ENCODE measurements at regions not wholly inside any gene's neighbourhood (a gene's known extent, or its start where the extent isn't known, plus 50 kb on each side); places are given as distances from the start of the nearest gene placed in this dataset.

DNA sequence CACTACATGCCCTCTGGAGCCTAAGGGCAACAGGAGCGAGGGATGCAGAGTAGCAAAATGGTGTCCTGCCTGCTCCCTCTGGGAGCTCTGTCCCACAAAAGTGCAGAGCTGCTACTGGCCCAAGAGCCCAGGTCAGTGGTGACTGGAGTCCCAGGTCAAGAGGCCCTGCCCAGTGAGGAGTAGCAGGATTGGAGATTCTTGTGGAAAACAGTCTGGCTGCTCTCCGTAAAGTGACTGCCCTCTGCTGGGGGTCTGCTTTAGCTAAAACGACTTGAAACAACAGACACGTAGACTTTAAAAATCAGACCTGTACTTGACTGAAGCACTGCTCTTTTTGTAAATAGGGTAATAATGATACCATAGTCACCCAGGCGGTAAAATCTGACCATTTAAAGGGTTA lies 917.0 kb downstream of the MAT2B start:
- no peaks in the 10 kb centered on the region for H3K4me1 ChIP-seq
- peak; percentile 30 for DNase-seq
- H3K27me3 ChIP-seq, result no peaks in the 10 kb centered on the region
- TF ChIP-seq, protein P1, sequence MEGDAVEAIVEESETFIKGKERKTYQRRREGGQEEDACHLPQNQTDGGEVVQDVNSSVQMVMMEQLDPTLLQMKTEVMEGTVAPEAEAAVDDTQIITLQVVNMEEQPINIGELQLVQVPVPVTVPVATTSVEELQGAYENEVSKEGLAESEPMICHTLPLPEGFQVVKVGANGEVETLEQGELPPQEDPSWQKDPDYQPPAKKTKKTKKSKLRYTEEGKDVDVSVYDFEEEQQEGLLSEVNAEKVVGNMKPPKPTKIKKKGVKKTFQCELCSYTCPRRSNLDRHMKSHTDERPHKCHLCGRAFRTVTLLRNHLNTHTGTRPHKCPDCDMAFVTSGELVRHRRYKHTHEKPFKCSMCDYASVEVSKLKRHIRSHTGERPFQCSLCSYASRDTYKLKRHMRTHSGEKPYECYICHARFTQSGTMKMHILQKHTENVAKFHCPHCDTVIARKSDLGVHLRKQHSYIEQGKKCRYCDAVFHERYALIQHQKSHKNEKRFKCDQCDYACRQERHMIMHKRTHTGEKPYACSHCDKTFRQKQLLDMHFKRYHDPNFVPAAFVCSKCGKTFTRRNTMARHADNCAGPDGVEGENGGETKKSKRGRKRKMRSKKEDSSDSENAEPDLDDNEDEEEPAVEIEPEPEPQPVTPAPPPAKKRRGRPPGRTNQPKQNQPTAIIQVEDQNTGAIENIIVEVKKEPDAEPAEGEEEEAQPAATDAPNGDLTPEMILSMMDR (IDR thresholded peaks at IDR 0.05; ENCODE audit: low read depth, low read length), result peak; percentile 52
- no peaks in the 10 kb centered on the region for H3K36me3 ChIP-seq
- H3K4me3 ChIP-seq (ENCODE audit: low read depth, low read length), result no peak overlapping the region
- H3K9me3 ChIP-seq, result peaks cover 3% of the 10 kb centered on the region; the same call in 1 of the 2 replicates

DNA sequence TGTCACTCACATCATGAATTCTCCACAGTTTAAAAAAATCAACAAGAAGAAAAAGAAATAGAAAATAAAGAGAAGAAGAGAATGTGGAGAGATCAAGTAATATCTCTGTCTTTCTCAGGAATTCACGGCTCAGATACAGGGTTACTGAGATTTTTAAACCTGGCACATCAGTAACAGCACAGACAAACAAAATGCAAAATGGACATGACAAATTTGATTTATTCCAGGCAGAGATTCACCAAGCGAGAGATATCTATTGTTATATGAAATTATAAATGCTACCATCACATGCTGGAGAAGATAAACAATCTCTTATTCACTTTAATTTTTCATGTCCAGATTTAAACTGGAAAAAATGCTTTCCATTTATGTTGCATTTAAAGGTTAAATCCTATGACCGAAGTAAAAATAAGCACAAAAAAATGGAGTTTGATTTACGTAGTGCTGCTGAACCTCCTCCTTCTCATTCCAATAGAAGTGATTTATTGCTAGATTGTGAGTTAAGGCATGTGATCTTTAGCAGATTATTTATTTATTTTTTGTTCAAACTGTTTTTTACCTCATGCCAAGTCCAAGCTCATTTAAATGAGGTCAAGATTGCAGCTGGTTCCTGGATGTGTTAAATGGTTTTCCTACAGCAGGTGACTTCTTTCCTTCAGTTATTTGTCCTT lies 926.4 kb downstream of the MAT2B start:
- TF ChIP-seq, protein P1 (IDR thresholded peaks at IDR 0.05; ENCODE audit: low read depth, low read length), result no peak
- H3K27me3 ChIP-seq, result no peaks in the 10 kb centered on the region
- H3K4me1 ChIP-seq, result peaks cover 3% of the 10 kb centered on the region; the same call in 1 of the 2 replicates
- no peaks in the 10 kb centered on the region for H3K9me3 ChIP-seq
- H3K36me3 ChIP-seq, result no peaks in the 10 kb centered on the region
- H3K4me3 ChIP-seq (ENCODE audit: low read depth, low read length), result no peak overlapping the region
- DNase-seq, result no peak

DNA sequence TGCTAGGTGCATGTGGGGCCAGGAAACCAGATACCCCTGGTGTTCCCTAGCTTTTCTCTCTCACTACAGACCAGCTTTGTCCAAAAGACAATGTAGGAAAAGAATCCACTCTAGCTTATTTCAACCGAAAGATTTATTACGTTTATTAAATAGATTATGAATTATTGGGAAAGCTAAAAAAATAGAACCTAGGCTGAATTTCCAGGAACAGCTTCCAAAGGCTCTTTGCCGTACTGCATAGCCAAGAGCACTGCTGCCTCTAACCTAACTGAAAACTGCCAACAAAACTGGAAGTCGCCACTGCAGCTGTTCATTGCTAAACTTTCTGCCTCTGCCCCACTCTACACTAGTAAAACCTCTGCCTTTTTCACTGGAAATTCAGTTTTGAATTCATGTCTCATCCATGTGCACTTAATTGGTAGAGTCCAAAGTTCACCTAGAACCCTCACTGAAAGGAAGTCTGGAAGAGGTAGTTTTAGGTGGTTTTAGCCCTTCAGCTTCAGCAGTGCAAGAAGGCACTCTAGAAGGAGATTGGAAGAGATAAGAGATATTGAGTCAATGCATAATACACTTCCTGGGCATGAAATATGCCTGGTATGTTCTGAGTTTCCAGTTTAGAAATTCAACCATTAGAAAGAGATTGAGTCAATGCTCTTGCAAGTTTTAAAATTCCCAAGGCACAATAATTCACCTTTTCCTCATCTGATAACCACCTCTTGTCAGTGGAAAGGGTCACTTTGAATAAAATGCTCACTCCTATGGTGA lies 927.9 kb downstream of the MAT2B start:
- TF ChIP-seq, protein P1 (IDR thresholded peaks at IDR 0.05; ENCODE audit: low read depth, low read length), result no peak
- Histone ChIP-seq H3K9me3 (no peaks in the 10 kb centered on the region), H3K4me1 (peaks cover 3% of the 10 kb centered on the region; the same call in 1 of the 2 replicates), H3K36me3 (no peaks in the 10 kb centered on the region), H3K4me3 (ENCODE audit: low read depth, low read length) (no peak overlapping the region), H3K27me3 (no peaks in the 10 kb centered on the region)
- DNase-seq, result no peak

DNA sequence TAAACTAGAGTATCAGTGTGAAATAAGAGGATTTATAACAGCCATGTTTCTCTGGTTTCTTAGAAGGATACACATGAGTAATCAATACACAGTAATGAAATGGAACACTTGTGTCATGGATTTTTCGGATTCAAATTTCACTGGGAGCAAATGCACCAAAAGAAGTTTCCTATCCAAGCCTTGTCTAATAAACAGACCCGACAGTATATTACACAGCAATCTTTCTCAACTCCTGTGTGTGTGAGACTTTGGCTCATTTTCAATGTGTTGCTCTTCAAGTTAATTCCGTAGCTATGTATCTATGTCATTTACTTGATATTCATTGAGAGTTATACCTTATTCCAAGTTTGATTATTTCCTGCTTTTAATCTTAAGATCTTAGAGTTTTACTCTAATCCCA lies 930.2 kb downstream of the MAT2B start:
- Histone ChIP-seq H3K4me1 (peaks cover 8% of the 10 kb centered on the region), H3K36me3 (no peaks in the 10 kb centered on the region), H3K4me3 (ENCODE audit: low read depth, low read length) (no peak overlapping the region), H3K27me3 (no peaks in the 10 kb centered on the region), H3K9me3 (no peaks in the 10 kb centered on the region)
- DNase-seq, result no peak
- TF ChIP-seq, protein P1 (IDR thresholded peaks at IDR 0.05; ENCODE audit: low read depth, low read length), result no peak

DNA sequence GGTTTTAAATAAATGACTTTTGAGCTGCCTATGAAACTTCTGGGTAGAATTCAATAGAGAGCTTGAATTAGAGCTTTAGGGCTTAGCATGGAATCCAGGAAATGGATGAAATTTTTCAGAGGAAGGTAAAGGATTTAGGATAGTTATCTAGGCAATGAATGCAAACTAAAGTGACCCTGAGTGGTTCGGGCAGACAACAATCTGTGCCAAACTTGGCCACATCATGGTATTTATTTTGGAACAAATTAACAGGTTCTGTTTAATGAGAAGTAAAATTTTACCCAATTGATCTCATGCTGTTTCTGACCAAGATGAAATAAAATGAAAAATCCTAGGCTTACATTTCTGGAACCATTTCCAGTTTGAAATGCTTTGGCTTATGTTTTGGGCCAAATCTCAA lies 934.4 kb downstream of the MAT2B start:
- Histone ChIP-seq H3K4me1 (peaks cover 6% of the 10 kb centered on the region), H3K27me3 (no peaks in the 10 kb centered on the region), H3K36me3 (no peaks in the 10 kb centered on the region), H3K9me3 (no peaks in the 10 kb centered on the region), H3K4me3 (ENCODE audit: low read depth, low read length) (no peak overlapping the region)
- DNase-seq, result no peak
- TF ChIP-seq, protein P1 (IDR thresholded peaks at IDR 0.05; ENCODE audit: low read depth, low read length), result no peak

DNA sequence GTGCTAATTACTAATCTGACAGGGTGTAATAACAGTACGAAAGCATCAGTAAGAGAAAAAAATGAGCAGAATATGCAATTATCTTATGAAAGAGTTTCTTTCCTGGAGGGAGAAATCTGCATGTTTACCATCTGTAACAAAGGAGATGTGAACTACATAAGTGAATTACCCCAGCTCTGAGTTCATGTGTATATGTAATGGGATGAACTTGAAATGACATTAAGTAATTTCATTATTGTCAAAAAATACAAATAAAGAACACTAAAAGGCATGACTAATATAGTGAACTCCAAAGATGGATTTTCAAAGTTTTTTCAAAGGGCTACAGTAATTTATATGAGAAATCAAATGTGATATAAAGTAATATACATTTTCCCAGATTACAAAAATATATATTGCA lies 944.0 kb downstream of the MAT2B start:
- H3K27me3 ChIP-seq, result no peaks in the 10 kb centered on the region
- H3K4me3 ChIP-seq (ENCODE audit: low read depth, low read length), result no peak overlapping the region
- peaks cover 19% of the 10 kb centered on the region for H3K4me1 ChIP-seq
- no peaks in the 10 kb centered on the region for H3K36me3 ChIP-seq
- TF ChIP-seq, protein P1 (IDR thresholded peaks at IDR 0.05; ENCODE audit: low read depth, low read length), result no peak
- H3K9me3 ChIP-seq, result no peaks in the 10 kb centered on the region
- DNase-seq, result no peak

Measured in BE2C (cell line).